ENCODE measurements at regions not wholly inside any gene's neighbourhood (a gene's known extent, or its start where the extent isn't known, plus 50 kb on each side); places are given as distances from the start of the nearest gene placed in this dataset.

- TF ChIP-seq ZBTB33 (IDR thresholded peaks at IDR 0.05) (no peak), HNF4G (IDR thresholded peaks at IDR 0.05) (no peak), NR2F2 (IDR thresholded peaks at IDR 0.05) (no peak), RAD21 (IDR thresholded peaks at IDR 0.05) (no peak)
These were observed 470.7 kb upstream of the BRINP1 start (continued) for GRCh38 chr9:119839888-119840287.

- Histone ChIP-seq H3K36me3 (ENCODE audit: control insufficient read depth in 4 of 4, insufficient read depth in 3 of 4, low read depth in 1 of 4, low read length in 3 of 4) (no peaks in the 10 kb centered on the region), H3K4me3 (ENCODE audit: low read depth in 1 of 3, low read length in 3 of 3) (no peak overlapping the region), H3K9me3 (ENCODE audit: control insufficient read depth in 4 of 4, low read length in 3 of 4) (no peaks in the 10 kb centered on the region), H3K27ac (ENCODE audit: low read depth in 1 of 2, low read length in 2 of 2) (no peak overlapping the region), H3K27me3 (ENCODE audit: control insufficient read depth in 4 of 4, insufficient read depth in 4 of 4, low read length in 3 of 4) (no peaks in the 10 kb centered on the region), H3K4me1 (ENCODE audit: control insufficient read depth in 4 of 4, insufficient read depth in 4 of 4, low read length in 3 of 4) (no peaks in the 10 kb centered on the region), H3K9ac (ENCODE audit: low read depth in 1 of 2, low read length in 2 of 2) (no peak overlapping the region)
- TF ChIP-seq FOXA1 (IDR thresholded peaks at IDR 0.05), result no peak
- no peak for TF ChIP-seq JUND (IDR thresholded peaks at IDR 0.05)
- TF ChIP-seq FOXA2 (IDR thresholded peaks at IDR 0.05), result no peak
- TF ChIP-seq REST (IDR thresholded peaks at IDR 0.05), result no peak
- TF ChIP-seq HNF4G (IDR thresholded peaks at IDR 0.05), result no peak
- no peak for TF ChIP-seq ATF3 (IDR thresholded peaks at IDR 0.05)
- TF ChIP-seq SP1 (IDR thresholded peaks at IDR 0.05), result no peak
- TF ChIP-seq EGR1 (IDR thresholded peaks at IDR 0.05; ENCODE audit: low read depth in 2 of 2), result no peak
- no peak for TF ChIP-seq YY1 (IDR thresholded peaks at IDR 0.05)
- no peak for TF ChIP-seq GABPA (IDR thresholded peaks at IDR 0.05 in 1 of 2, conservative IDR thresholded peaks at IDR 0.05 in 1 of 2)
- no peak for TF ChIP-seq RAD21 (IDR thresholded peaks at IDR 0.05)
- TF ChIP-seq MAX (IDR thresholded peaks at IDR 0.05), result no peak
- no peak for TF ChIP-seq HNF4A (conservative IDR thresholded peaks at IDR 0.05)
- no peak for TF ChIP-seq RXRA (IDR thresholded peaks at IDR 0.05)
- no peak for TF ChIP-seq TAF1 (conservative IDR thresholded peaks at IDR 0.05)
- TF ChIP-seq CTCF (IDR thresholded peaks at IDR 0.05; ENCODE audit: low read depth, low read length, missing input control), result no peak
- no peak for DNase-seq (ENCODE audit: low spot score)
- 85% methylated on average over 5 of the region's 5 CpGs for WGBS
These were observed 469.0 kb upstream of the BRINP1 start for GRCh38 chr9:119838210-119838609.

Data from liver (tissue), 8 donors.